ENCODE measurements at regions not wholly inside any gene's neighbourhood (a gene's known extent, or its start where the extent isn't known, plus 50 kb on each side); places are given as distances from the start of the nearest gene placed in this dataset.
A peak's percentile ranks its signal among the peaks of the same experiment; 100 is the strongest.
"Not testable (repeated sequence)": the region's sequence is repeated elsewhere in the genome, so short reads cannot be mapped to it uniquely, and the experiment has no call there.

DNA sequence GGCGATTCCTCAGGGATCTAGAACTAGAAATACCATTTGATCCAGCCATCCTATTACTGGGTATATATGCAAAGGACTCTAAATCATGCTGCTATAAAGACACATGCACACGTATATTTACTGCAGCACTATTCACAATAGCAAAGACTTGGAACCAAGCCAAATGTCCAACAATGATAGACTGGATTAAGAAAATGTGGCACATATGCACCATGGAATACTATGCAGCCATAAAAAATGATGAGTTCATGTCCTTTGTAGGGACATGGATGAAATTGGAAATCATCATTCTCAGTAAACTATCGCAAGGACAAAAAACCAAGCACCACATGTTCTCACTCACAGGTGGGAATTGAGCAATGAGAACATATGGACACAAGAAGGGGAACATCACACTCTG, 93.1 kb upstream of the NT5E start:
- not testable (repeated sequence) for DNase-seq

DNA sequence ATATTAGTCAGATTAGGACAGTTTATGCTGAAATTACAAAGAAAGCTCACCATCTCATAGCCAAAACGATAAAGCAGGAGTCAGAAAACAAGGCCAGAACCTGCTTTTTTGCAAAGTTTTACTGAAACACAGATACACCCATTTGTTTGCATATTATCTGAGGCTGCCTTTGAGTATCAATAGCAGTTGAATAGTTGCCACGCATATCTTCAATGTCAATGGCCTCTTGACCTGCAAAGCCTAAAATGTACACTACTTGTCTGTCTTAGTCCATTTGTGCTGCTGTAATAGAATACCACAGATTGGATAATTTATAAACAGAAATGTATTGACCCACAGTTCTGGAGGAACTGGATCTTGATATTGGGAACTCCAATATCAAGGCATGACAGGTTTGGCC, 94.1 kb upstream of the NT5E start:
- no peak for DNase-seq

DNA sequence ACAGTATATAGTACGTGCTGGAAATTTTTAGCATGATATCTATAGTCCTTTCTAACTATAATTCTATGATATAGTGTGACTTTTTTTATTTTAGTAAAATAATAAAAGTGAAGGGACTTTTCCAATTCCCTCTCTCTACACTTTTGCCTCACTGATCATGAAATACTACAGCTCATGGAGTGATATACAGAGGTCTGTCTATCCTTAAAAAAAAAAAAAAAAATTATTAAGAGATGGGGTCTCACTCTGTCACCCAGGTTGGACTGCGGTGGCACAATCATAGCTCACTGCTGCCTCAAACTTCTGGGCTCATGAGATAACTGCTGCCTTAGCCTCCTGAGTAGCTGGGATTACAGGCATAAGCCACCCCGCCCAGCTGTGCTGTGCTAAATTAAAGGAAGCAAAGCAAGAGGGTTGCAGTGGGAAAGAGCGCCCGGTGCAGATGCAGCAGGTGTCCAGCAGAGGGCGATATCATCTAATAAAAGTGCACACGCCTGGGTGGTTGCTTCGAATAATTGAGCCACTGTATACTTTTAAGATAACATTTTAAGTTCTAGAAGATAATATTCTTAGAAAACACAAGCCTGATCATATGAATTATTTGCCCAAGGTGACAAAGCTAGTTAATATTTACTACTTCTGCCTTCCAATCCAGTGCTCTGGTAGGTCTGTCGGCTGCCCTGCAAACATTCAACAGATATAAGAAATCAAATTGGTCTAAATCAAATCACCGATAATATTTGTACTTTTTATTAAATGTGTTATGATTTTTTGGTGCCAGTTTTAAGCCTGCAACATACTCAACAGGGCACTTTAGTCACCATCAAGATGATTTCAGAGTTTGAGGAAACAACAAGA, 94.9 kb upstream of the NT5E start:
- DNase-seq: peak; percentile 46

DNA sequence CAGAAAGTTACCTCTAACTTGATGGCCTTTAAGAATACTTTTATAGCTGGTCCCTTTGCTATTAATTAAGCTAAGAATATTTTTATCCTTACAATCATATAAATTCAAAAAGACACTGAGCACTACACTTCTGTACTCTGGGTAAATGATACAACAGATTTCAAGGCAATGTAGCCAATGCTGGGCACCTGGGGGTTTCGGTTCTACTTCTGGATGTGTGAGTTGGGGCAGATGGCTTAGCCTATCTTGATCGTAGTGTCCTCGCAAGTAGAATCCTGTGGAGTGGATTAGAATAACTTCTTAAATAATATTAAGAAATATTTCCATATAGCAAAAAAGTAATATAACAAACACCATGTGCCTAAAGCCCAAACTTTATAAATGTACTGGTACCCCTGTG, 96.9 kb upstream of the NT5E start:
- DNase-seq: no peak

DNA sequence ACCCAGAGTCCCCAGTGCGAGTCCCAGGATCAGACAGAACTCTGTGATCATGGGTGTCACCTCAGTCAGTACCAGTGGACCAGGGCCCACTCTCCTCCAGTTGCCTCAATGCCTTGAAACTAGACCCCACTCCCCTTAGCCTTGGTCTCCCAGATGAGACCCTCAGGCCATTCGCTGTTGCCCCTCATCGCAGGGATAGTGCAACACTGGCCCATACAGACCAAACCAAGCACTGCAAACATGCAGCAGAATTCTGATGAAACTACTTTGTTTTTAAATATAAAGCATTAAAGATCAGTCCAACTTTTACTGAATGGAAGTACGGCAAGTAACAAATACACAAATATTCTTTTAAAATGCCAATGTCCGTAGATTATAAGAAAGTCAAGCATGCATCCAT, 101.2 kb upstream of the NT5E start:
- no peak for DNase-seq

DNA sequence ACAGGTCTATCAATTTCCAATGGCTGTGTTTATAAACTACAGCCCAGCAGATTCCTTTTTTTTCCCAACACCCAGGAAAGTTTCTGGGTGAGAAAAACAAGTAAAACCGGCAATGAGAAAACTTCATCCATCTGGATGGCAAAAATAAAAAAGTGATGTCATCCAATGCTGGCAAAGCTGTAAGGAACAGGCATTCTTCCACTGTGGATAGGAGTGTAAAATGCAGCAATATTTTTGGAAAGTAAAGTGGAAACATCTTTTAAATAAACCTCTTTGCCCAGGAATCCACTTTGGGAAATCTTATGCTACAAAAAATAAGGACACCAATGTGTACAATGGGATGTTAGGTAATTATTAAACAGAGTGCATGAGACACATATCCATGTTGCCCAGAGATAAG, 102.1 kb upstream of the NT5E start:
- no peak for DNase-seq

DNA sequence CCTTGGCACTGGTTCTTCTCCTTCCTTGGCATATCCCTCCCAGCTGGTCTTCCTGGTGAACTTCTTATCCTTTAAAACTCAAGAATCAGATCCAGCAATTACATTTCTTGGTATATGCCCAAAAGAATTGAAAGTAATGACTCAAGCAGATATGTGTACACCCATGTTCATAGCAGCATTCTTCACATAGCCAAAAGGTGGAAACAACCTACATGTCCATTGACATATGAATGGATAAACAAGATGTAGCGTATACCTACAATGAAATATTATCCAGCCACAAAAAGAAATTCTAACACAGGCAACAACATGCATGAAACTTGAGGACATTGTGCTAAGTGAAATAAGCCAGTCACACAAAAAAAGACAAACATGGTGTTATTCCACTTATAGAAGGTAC, 103.7 kb upstream of the NT5E start:
- DNase-seq: no peak

DNA sequence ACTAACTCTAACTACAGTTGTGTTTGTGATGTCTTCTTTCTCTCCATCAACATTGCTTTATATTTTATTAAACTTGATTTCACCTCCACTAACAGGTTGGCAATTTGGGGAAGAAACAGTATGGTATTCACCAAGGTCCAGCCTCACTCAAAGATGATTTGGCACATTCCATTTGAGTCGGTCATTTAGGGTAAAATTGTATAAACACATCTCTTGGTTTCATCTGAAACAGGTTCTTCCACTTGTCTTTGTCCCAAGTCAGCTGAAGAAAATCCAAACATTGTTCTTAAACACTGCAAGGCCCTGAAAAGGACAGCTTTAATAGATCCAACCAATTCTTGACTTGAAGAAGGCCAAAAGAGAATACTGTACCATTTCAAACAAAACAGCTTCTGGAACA, 104.9 kb upstream of the NT5E start:
- no peak for DNase-seq

DNA sequence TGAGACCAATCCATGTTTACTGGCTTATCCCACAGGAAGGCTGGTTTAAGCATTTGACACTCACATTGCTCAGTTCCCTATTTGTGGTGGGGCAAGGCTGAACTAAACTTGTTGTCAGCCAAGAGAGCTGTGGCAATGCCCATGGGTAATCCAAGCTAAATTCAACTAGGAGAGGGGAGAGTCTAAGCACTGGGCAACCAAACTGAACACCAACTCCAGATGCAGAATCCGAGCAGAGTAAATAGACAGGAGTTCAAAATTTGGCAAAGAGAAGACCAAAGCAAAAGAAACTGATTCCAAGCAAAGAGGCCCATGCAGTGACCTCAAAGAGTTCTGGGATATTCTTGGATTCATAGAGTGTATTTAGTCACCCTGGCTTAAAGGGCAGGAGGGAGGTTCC, 106.5 kb upstream of the NT5E start:
- DNase-seq: no peak

DNA sequence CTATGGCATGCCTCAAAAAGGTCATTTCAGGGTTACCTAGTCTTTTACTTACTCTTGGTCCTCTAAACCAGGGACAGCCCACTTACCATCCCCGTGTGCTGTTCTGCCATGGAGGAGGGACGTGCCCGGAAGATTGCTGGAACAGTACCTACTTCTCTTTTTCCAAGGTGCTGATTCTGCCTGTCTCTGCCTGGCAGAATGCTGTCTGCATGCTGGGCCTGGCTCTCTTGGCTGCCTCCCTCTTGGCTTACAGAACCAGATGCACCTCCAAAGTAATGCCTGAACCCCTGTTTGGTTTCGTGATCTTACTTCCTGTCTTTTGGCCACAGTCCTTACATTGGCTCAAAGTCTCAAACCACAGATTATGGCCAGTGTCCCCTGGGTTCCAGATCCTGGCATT, 120.7 kb upstream of the NT5E start:
- no peak for DNase-seq

DNA sequence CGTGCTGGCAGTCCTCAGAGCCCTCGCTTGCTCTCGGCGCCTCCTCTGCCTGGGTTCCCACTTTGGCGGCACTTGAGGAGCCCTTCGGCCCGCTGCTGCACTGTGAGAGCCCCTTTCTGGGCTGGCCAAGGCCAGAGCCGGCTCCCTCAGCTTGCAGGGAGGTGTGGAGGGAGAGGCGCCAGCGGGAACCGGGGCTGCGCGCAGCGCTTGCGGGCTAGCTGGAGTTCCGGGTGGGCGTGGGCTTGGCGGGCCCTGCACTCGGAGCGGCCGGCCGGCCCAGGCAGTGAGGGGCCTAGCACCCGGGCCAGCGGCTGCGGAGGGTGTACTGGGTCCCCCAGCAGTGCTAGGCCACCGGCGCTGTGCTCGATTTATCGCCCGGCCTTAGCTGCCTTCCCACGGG, 124.1 kb upstream of the NT5E start:
- not testable (repeated sequence) for DNase-seq

DNA sequence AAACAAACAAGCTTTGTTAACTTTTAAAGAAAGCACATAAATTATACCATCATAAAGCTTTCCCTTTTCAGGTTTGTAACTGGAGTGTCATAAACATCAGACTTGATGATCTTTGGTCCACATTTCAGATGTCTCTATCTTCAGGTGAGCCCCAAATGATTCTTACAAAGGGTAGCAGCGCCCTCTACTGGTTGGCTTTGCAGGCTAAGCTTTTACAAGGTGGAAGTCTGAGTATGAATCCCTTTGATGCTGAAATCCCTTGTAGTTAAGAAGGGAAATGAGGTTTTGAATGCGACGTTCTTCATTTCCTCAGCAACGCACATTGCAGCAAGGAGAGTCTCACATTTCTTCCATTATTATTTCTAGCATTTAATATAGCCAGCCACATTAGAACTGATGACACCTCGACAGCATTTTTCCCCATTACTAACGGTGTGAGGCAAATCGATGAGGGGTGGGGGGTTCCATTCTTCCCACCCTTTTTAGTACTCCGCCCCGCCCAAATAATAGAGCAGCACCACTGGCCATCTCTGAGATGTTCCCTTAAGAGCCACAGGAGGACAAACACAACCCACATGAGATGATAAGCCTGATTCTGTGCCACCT, 126.3 kb upstream of the NT5E start:
- peak; percentile 39 for DNase-seq

DNA sequence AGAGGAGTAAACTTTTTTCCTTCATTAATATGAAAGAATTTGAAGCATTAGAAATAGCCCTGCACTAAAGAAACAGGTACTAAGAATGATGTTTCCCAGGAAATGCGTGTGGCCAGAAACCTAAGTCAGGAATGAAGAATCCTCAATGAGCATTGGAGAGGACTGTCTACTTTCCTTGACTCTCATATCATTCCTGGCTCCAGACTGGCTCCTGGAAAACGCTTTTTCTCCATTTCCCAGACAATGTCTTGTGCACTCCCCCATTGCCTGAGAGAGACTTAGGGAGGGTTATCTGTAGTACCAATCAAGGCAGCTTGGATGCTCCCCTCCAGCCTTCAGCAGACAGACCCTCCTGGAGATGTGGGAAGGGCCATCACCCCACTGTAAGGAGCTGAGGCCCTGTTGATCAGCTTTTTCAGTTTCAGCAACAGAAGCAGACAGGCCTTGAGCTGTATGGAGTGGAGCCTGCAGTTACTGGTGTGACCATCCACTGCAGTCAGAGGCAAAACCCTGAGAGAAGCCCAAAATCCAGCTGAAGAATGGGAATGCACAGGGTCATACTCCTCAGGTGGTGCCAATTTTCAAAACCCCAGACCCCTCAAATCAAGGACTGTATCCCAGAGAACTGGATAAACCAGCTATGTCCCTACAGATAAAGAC, 127.3 kb upstream of the NT5E start:
- no peak for DNase-seq

DNA sequence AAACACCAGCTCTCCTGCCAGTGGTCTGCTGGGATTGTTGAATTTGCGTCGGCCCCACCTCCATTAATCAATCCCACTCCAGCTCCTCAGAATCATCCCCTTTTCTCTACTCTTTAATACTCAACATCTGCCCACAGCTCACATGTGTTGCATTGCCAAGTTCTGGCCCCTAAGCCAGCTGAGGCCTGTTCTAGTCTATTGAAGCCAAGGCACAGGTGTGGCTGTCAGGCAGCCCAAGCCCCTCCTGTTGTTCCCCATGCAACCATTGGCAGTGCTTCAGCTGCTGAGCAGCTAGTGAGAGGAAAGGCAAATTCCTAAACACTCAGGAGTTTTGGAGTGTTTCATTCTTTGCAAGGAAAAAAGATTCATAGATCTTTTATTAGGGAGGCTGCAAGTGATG, 128.0 kb upstream of the NT5E start:
- no peak for DNase-seq

DNA sequence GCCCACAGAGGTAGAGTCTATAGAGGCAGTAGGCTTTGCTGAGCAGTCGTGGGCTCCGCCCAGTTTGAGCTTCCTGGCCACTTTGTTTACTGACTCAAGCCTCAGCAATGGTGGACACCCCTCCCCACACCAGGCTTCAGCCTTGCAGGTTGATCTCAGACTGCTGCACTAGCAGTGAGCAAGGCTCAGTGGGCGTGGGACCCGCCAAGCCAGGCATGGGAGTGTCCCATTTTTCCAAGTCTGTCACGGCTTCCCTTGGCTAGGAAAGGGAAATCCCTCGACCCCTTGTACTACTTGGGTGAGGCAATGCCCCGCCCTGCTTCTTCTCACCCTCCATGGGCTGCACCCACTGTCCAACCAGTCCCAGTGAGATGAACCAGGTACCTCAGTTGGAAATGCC, 135.3 kb upstream of the NT5E start:
- no peak for DNase-seq

DNA sequence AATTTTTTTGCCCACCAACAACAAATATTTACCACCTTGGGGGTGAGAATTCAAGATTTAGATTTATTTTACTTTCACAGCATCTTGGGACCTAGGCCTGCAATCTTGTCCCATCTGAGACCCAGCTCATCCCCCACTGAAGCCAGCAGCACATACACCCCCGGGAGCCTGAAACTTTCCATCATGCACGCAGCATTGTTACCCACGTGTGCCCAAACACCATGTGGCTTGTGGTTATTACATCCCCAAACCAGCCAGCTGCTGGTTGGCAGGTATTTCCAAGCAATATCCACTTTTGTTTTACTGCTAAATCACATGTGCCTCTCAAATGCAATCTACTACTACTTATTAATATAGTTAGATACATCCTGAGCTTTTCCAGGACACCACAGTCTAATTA, 149.3 kb upstream of the NT5E start:
- DNase-seq: no peak

DNA sequence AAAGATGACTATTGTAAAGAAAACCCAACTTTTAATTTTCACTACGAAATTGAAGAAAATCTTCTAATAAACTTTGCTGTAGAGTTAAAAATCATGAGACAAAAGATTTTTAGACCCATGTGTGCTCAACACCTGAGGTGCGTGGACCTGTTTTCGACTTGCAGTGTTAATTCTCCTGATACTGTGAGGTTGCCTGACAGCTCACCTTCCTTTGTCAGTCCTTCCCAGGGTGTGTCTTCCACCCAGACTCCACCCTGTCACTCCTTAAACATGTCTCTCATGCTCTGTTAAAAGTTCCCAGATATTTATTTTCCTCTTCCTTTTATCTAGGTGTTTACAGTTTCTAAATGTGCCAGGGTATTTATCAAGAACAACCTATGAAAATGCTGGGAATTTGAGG, 151.3 kb upstream of the NT5E start:
- no peak for DNase-seq

DNA sequence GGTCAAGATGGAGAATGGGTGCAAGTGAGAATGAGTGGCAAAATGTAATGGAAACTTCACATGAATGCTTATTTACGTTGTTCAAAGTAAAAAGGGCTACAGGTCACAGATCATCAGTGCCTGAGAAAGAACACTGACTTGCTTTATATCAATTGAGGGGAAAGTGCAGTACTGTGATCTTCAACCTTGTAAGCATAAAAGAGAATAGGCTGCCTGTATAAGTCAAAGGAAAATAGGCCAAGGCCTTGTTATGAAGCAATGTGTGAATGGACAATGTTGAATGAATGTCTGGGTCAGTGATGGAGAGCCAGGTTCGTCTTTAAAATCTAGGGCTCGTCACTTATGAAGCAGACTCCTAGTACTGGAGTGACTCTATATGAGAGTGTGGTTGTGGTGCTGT, 158.6 kb upstream of the NT5E start:
- DNase-seq: no peak

DNA sequence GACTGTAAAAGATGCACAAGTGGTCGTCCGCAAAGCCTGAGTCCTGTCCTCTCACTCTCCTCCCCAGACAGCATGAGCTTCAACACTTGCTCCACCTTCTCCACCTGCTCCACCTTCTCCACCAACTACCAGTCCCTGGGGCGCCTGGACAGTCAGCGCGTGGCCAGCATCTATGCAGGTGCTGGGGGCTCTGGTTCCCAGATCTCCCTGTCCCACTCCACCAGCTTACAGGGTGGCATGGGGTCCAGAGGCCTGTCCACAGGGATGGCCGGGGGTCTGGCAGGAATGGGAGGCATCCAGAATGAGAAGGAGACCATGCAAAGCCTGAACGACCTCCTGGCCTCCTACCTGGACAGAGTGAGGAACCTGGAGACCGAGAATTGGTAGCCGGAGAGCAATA, 162.2 kb upstream of the NT5E start:
- DNase-seq: no peak

DNA sequence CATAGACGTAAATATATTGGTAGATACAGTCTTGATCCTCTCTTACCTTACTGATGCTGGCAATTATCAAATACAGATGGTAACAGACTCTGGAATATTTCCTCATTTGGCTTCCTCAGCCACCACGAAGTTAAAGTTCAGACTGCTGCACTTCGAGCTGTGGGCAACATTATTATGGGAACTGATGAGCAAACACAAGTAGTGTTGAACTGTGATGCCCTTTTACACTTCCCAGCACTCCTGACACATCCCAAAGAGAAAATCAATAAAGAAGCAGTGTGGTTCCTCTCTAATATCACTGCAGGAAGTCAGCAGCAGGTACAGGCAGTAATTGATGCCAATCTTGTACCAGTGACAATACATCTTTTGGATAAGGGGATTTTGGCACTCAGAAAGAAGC, 162.7 kb upstream of the NT5E start:
- DNase-seq: no peak

DNA sequence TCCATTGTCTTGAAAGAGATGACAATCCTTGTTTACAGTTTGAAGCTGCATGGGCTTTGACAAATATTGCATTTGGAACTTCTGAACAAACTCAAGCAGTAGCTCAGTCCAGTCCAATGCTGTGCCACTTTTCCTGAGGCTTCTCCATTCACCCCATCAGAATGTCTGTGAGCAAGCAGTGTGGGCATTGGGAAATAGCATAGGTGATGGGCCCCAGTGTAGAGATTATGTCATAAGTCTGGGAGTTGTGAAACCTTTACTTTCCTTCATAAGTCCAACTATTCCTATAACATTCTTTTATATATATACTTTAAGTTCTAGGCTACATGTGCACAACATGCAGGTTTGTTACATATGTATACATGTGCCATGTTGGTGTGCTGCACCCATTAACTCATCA, 163.4 kb upstream of the NT5E start:
- DNase-seq: not testable (repeated sequence)

DNA sequence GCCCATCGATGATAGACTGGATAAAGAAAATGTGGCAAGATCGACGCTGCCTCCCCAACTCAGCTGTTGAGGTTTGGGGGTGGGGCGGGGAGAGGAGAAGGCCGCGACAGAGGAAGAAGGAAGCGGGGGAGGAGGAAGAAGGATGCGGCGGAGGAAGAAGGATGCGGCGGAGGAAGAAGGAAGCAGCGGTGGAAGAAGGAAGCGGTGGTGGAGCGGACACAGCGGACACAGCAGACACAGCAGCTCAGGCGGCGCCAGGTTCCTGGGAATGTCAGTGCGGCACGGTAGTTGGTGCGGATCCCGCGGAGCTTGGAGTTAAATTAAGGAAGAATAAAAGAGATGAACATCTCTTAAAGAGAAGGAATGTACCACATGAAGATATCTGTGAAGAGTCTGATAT, 163.9 kb upstream of the NT5E start:
- DNase-seq: no peak

DNA sequence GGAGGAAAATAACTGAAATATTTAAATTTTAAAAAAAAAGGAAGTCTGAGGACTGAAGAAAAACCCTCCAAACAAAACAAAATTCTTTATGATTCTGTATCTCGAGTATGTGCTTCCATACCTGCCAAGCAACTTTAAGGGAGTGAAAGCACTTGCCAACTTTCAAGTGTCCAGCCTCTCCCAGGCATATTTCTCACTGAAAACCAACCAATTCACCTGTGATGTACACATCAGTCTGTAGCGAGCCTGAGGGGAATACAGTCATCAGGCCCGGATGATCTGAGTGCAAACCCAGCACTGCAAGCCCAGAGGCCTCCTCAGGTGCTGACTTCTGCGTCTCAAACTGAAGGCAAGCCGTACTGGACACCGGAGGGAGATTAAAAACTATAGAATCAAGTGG, 164.8 kb upstream of the NT5E start:
- no peak for DNase-seq

DNA sequence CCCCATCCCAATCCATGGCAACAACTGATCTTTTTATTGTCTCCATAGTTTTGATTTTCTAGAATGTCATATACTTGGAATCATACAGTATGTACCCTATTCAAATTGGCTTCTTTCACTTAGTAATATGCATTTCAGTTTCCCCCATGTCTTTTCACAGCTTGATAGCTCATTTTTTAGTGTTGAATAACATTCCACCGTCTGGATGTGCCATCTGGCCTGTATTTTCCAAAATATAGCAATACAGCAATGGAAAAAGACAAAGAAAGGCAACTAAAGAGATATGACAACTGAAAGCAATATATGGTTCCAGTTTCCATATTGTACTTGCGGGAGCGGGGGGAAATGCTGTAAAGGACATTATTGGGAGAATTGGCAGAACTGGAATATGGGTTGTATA, 166.4 kb upstream of the NT5E start:
- no peak for DNase-seq

All from NCI-H1694 treated with DMSO at 0.1 percent for 48 hours (cell line).